ENCODE measurements at regions not wholly inside any gene's neighbourhood (a gene's known extent, or its start where the extent isn't known, plus 50 kb on each side); places are given as distances from the start of the nearest gene placed in this dataset.

GRCh38 chr5:2569774-2570542, 181.5 kb downstream of the IRX2 start:
- no peak for DNase-seq

- no peak for DNase-seq
Observed at GRCh38 chr5:2569176-2569575, 182.3 kb downstream of the IRX2 start.

- DNase-seq = no peak
Observed at GRCh38 chr5:2566284-2566683, 185.2 kb downstream of the IRX2 start.

GRCh38 chr5:2565147-2565546, 186.3 kb downstream of the IRX2 start:
- no peak for DNase-seq

GRCh38 chr5:2563046-2563445, 188.4 kb downstream of the IRX2 start:
- DNase-seq = no peak

GRCh38 chr5:2562036-2562435, 189.4 kb downstream of the IRX2 start:
- DNase-seq = no peak

GRCh38 chr5:2560435-2560834, 191.0 kb downstream of the IRX2 start:
- no peak for DNase-seq

GRCh38 chr5:2557435-2557834, 194.0 kb downstream of the IRX2 start:
- no peak for DNase-seq

- no peak for DNase-seq
Observed at GRCh38 chr5:2556375-2556966, 195.0 kb downstream of the IRX2 start.

- no peak for DNase-seq
Observed at GRCh38 chr5:2553611-2554010, 197.9 kb downstream of the IRX2 start.

GRCh38 chr5:2550509-2550908, 201.0 kb downstream of the IRX2 start:
- DNase-seq = no peak

- DNase-seq = no peak
Observed at GRCh38 chr5:2549900-2550299, 201.6 kb downstream of the IRX2 start.

- no peak for DNase-seq
Observed at GRCh38 chr5:2549354-2549753, 202.1 kb downstream of the IRX2 start.

- DNase-seq = no peak
Observed at GRCh38 chr5:2546938-2547337, 204.5 kb downstream of the IRX2 start.

- DNase-seq = no peak
Observed at GRCh38 chr5:2544003-2544402, 207.5 kb downstream of the IRX2 start.

GRCh38 chr5:2542821-2543220, 208.7 kb downstream of the IRX2 start:
- no peak for DNase-seq

GRCh38 chr5:2542026-2542425, 209.5 kb downstream of the IRX2 start:
- no peak for DNase-seq

- no peak for DNase-seq
Observed at GRCh38 chr5:2538169-2538568, 213.3 kb downstream of the IRX2 start.

GRCh38 chr5:2537378-2538145, 213.9 kb downstream of the IRX2 start:
- no peak for DNase-seq

- no peak for DNase-seq
Observed at GRCh38 chr5:2536632-2537377, 214.7 kb downstream of the IRX2 start.

- DNase-seq = no peak
Observed at GRCh38 chr5:2534970-2535369, 216.5 kb downstream of the IRX2 start.

- DNase-seq = no peak
Observed at GRCh38 chr5:2534251-2534650, 217.2 kb downstream of the IRX2 start.

Data from muscle of arm (tissue), 1 donor.